PFSK-1 (cell line): ENCODE measurements at regions not wholly inside any gene's neighbourhood (a gene's known extent, or its start where the extent isn't known, plus 50 kb on each side); places are given as distances from the start of the nearest gene placed in this dataset.

Experiments
- POLR2AphosphoS5 ChIP-seq: IDR thresholded peaks from 2 replicates; pipeline ENCODE4 v1.6.1; 2012; ENCODE audit warnings: low read depth, mild to moderate bottlenecking, control low read depth, low read length, moderate library complexity
- SIN3A ChIP-seq: IDR thresholded peaks from 2 replicates; pipeline ENCODE4 v1.6.1; 2012; ENCODE audit warnings: mild to moderate bottlenecking, low read length, moderate library complexity, borderline replicate concordance; ENCODE audit not compliant: insufficient read depth
- TF ChIP-seq, protein P1 (sequence below), 2 experiments: IDR thresholded peaks; 2 replicates each; pipeline versions ENCODE4 v1.6.1 to v1.8.0; 2011 to 2012; ENCODE audit warnings: low read depth in 2 of 2, low read length in 2 of 2, control low read depth in 1 of 2, inconsistent platforms in 1 of 2, mild to moderate bottlenecking in 1 of 2, moderate library complexity in 1 of 2; ENCODE audit not compliant: insufficient read depth in 1 of 2

DNA sequence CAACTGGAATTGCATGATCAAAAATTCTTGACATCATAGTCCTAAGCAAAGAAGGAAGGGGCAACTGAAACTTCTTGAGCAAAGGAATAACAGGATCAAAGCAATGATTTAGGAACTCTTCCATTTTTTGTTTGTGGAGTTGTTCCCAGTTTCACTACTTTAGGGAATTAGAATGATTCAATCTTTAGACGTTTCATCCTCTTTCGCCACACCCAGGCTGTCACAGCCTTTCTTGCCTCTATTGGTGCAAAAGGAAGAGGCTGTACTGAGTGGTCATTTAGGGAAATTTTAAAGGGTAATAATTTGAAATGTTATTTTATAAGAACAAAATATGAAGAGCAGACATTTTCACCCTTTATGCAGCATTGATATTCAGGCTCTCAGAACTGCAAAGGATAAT, 1026.0 kb upstream of the ARRDC3 start:
- TF ChIP-seq POLR2AphosphoS5 (no peak), SIN3A (no peak)
- TF ChIP-seq, protein P1, sequence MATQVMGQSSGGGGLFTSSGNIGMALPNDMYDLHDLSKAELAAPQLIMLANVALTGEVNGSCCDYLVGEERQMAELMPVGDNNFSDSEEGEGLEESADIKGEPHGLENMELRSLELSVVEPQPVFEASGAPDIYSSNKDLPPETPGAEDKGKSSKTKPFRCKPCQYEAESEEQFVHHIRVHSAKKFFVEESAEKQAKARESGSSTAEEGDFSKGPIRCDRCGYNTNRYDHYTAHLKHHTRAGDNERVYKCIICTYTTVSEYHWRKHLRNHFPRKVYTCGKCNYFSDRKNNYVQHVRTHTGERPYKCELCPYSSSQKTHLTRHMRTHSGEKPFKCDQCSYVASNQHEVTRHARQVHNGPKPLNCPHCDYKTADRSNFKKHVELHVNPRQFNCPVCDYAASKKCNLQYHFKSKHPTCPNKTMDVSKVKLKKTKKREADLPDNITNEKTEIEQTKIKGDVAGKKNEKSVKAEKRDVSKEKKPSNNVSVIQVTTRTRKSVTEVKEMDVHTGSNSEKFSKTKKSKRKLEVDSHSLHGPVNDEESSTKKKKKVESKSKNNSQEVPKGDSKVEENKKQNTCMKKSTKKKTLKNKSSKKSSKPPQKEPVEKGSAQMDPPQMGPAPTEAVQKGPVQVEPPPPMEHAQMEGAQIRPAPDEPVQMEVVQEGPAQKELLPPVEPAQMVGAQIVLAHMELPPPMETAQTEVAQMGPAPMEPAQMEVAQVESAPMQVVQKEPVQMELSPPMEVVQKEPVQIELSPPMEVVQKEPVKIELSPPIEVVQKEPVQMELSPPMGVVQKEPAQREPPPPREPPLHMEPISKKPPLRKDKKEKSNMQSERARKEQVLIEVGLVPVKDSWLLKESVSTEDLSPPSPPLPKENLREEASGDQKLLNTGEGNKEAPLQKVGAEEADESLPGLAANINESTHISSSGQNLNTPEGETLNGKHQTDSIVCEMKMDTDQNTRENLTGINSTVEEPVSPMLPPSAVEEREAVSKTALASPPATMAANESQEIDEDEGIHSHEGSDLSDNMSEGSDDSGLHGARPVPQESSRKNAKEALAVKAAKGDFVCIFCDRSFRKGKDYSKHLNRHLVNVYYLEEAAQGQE (IDR thresholded peaks at IDR 0.05; ENCODE audit: insufficient read depth in 1 of 2, low read depth in 2 of 2, low read length in 2 of 2), result no peak
